PC-9 (cell line): ENCODE measurements at regions not wholly inside any gene's neighbourhood (a gene's known extent, or its start where the extent isn't known, plus 50 kb on each side); places are given as distances from the start of the nearest gene placed in this dataset.

Experiments used
- EZH2 ChIP-seq: fragments of 200-600 bp; sonication (generic); IDR thresholded peaks from 2 replicates; pipeline ENCODE4 v1.8.0; 2017; ENCODE audit warnings: antibody characterized with exemption, low read depth
- TF ChIP-seq, protein P1 (sequence below): fragments of 200-600 bp; sonication (generic); conservative IDR thresholded peaks from 2 replicates; pipeline ENCODE4 v1.6.1; 2017; ENCODE audit warnings: mixed run types, antibody characterized with exemption, mild to moderate bottlenecking, moderate library complexity

DNA sequence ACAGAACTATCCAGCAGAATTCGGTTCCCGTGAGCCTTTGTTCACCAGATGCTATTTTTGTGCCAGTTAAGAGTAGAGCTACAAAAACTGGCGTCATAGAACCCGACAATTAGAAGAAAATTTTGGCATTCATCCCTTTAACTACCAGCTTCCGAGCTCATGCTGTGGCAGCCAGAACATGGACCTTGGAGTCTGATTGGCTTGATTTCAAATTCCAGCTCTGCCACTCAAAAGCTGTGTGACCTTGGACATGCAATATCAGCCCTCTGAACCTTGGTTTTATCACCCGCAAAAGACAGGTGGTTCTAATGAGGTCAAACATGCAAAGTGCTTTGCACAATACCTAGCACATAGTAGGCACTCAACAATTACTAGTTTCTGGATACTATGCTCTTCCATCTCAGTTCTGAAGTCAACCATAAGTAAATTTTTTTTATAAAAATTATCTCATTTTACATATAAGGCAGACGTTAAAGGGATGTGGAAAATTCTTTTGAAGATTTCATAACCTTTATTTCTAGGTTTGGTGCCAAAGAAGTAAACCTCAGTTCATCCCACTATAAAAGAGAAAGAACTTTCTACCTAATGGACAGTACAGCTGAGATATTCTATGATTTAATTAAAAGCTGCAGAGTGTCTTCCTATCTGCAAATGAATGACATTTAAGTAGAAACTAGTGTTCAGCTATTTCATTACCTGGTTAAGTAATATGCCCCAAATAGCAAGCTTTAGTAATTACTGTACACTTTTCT is 331.5 kb downstream of the HAPSTR1 start:
- no peak for TF ChIP-seq EZH2
- TF ChIP-seq, protein P1, sequence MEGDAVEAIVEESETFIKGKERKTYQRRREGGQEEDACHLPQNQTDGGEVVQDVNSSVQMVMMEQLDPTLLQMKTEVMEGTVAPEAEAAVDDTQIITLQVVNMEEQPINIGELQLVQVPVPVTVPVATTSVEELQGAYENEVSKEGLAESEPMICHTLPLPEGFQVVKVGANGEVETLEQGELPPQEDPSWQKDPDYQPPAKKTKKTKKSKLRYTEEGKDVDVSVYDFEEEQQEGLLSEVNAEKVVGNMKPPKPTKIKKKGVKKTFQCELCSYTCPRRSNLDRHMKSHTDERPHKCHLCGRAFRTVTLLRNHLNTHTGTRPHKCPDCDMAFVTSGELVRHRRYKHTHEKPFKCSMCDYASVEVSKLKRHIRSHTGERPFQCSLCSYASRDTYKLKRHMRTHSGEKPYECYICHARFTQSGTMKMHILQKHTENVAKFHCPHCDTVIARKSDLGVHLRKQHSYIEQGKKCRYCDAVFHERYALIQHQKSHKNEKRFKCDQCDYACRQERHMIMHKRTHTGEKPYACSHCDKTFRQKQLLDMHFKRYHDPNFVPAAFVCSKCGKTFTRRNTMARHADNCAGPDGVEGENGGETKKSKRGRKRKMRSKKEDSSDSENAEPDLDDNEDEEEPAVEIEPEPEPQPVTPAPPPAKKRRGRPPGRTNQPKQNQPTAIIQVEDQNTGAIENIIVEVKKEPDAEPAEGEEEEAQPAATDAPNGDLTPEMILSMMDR = no peak
